OCI-LY1 (cell line): ENCODE measurements at regions not wholly inside any gene's neighbourhood (a gene's known extent, or its start where the extent isn't known, plus 50 kb on each side); places are given as distances from the start of the nearest gene placed in this dataset.

ENCODE experiments used
- H2AFZ ChIP-seq: fragments of 200-600 bp; sonication (generic), shearing (Covaris generic); 2 replicates; pipeline ENCODE4 v1.6.0; 2014; ENCODE audit warnings: antibody characterized with exemption, mild to moderate bottlenecking, low read length
- H3F3A ChIP-seq: fragments of 200-600 bp; sonication (generic), shearing (Covaris generic); 2 replicates; pipeline ENCODE4 v1.6.0; 2014; ENCODE audit warnings: mild to moderate bottlenecking, antibody characterized with exemption, low read length, moderate library complexity; ENCODE audit not compliant: insufficient read depth
- H3K27ac ChIP-seq: fragments of 200-600 bp; sonication (generic); 2 replicates; pipeline ENCODE4 v1.5.1; 2014; ENCODE audit warnings: low read length, mixed run types, mild to moderate bottlenecking, low read depth; ENCODE audit not compliant: poor library complexity, severe bottlenecking
- H3K27me3 ChIP-seq: fragments of 200-600 bp; sonication (generic); 2 replicates; pipeline ENCODE4 v1.6.0; 2014; ENCODE audit warnings: antibody characterized with exemption, mild to moderate bottlenecking, low read length, moderate library complexity; ENCODE audit not compliant: insufficient read depth
- H3K36me3 ChIP-seq: fragments of 200-600 bp; sonication (generic); 2 replicates; pipeline ENCODE4 v1.6.1; 2014; ENCODE audit warnings: mild to moderate bottlenecking, antibody characterized with exemption, low read length, moderate library complexity, mixed read lengths; ENCODE audit not compliant: insufficient read depth
- H3K4me1 ChIP-seq: fragments of 200-600 bp; sonication (generic); 2 replicates; pipeline ENCODE4 v1.5.1; 2014; ENCODE audit warnings: mild to moderate bottlenecking, low read length, moderate library complexity; ENCODE audit not compliant: insufficient read depth, severe bottlenecking
- H3K4me2 ChIP-seq: fragments of 200-600 bp; sonication (generic), shearing (Covaris generic); 2 replicates; pipeline ENCODE4 v1.6.1; 2014; ENCODE audit warnings: low read length
- H3K4me3 ChIP-seq: fragments of 200-600 bp; sonication (generic); 2 replicates; pipeline ENCODE4 v1.5.1; 2014; ENCODE audit warnings: low read length, low read depth, mild to moderate bottlenecking, mixed read lengths; ENCODE audit not compliant: poor library complexity, severe bottlenecking
- H3K79me2 ChIP-seq: fragments of 200-600 bp; shearing (Covaris generic); 2 replicates; pipeline ENCODE4 v1.6.1; 2016; ENCODE audit warnings: mixed run types, low read length, mixed read lengths; ENCODE audit not compliant: insufficient read depth
- H3K9ac ChIP-seq: fragments of 200-600 bp; sonication (generic), shearing (Covaris generic); 2 replicates; pipeline ENCODE4 v1.6.1; 2014; ENCODE audit warnings: mild to moderate bottlenecking, low read length, mixed read lengths
- H3K9me2 ChIP-seq: fragments of 200-600 bp; sonication (generic), shearing (Covaris generic); 2 replicates; pipeline ENCODE4 v1.6.1; 2014; ENCODE audit warnings: low read depth, mild to moderate bottlenecking, low read length, mixed read lengths
- H3K9me3 ChIP-seq: fragments of 200-600 bp; shearing (Covaris generic); 2 replicates; pipeline ENCODE4 v1.6.1; 2014; ENCODE audit warnings: low read length, mixed read lengths
- H4K20me1 ChIP-seq: fragments of 200-600 bp; sonication (generic), shearing (Covaris generic); 2 replicates; pipeline ENCODE4 v1.6.0; 2016; ENCODE audit warnings: mild to moderate bottlenecking, low read length; ENCODE audit not compliant: insufficient read depth
- EZH2 ChIP-seq: fragments of 200-600 bp; sonication (generic), shearing (Covaris generic); IDR thresholded peaks from 2 replicates; pipeline ENCODE4 v1.8.0; 2017; ENCODE audit warnings: borderline replicate concordance, mixed run types, mild to moderate bottlenecking, antibody characterized with exemption, low read length, moderate library complexity, mixed read lengths
- TF ChIP-seq, protein P1 (sequence below): fragments of 200-600 bp; sonication (generic), shearing (Covaris generic); IDR thresholded peaks from 2 replicates; pipeline ENCODE4 v1.5.1; 2017; ENCODE audit warnings: mild to moderate bottlenecking, antibody characterized with exemption, low read length, moderate library complexity, mixed read lengths

DNA sequence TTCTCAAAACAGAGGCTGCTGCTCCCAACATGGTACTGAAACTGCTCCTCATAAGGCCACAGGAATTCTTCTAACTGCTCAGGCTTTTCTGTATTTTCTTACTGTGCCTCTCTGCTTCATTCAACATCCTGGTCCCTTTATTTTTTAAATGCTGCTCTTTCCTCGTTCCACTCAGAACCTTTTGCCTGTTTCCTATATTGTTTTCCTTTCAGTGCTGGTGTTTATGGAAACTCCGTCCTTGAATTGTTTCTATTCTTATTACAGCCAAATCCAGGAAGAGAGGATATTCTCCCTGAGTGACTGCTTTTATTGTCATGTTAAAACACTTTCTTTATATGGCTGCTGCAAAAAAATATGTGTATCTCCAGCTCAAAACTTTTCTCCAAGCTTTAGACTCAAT, 173.0 kb upstream of the E2F7 start:
- Histone ChIP-seq H3K9me3 (no peaks in the 10 kb centered on the region), H3K4me3 (no peak overlapping the region), H3K36me3 (no peaks in the 10 kb centered on the region), H2AFZ (no peak overlapping the region), H3K9me2 (no peaks in the 10 kb centered on the region), H3K27ac (no peak overlapping the region), H3K79me2 (no peaks in the 10 kb centered on the region), H3K27me3 (no peaks in the 10 kb centered on the region), H4K20me1 (no peaks in the 10 kb centered on the region), H3K4me2 (no peak overlapping the region), H3K4me1 (no peaks in the 10 kb centered on the region), H3K9ac (no peak overlapping the region), H3F3A (no peaks in the 10 kb centered on the region)
- no peak for TF ChIP-seq EZH2
- TF ChIP-seq, protein P1, sequence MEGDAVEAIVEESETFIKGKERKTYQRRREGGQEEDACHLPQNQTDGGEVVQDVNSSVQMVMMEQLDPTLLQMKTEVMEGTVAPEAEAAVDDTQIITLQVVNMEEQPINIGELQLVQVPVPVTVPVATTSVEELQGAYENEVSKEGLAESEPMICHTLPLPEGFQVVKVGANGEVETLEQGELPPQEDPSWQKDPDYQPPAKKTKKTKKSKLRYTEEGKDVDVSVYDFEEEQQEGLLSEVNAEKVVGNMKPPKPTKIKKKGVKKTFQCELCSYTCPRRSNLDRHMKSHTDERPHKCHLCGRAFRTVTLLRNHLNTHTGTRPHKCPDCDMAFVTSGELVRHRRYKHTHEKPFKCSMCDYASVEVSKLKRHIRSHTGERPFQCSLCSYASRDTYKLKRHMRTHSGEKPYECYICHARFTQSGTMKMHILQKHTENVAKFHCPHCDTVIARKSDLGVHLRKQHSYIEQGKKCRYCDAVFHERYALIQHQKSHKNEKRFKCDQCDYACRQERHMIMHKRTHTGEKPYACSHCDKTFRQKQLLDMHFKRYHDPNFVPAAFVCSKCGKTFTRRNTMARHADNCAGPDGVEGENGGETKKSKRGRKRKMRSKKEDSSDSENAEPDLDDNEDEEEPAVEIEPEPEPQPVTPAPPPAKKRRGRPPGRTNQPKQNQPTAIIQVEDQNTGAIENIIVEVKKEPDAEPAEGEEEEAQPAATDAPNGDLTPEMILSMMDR = no peak

DNA sequence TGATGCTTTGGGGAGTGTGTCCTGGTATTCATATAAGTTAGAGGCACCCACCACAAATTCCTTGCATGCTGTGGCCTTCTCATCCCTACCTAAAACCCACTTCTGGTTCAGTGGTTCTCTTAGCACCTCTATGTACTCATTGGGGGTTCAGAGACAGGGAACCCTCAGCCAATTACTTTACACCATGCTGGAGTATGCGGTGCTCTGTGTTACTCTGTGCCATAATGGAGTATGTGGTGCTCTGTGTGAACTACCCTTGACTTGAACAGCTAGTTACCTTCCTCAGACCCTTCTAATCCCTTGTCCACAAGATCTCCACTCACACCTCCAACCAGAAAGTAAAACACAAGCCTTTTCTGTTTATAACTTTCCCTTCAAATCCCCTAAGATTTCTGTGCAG, 172.5 kb upstream of the E2F7 start:
- Histone ChIP-seq H3K9me2 (no peaks in the 10 kb centered on the region), H3K4me1 (no peaks in the 10 kb centered on the region), H3K27me3 (no peaks in the 10 kb centered on the region), H3K4me2 (no peak overlapping the region), H3K4me3 (no peak overlapping the region), H3K9ac (no peak overlapping the region), H3K36me3 (no peaks in the 10 kb centered on the region), H3K27ac (no peak overlapping the region), H3K9me3 (no peaks in the 10 kb centered on the region), H3F3A (no peaks in the 10 kb centered on the region), H4K20me1 (no peaks in the 10 kb centered on the region), H3K79me2 (no peaks in the 10 kb centered on the region), H2AFZ (no peak overlapping the region)
- no peak for TF ChIP-seq EZH2
- TF ChIP-seq, protein P1 = no peak

DNA sequence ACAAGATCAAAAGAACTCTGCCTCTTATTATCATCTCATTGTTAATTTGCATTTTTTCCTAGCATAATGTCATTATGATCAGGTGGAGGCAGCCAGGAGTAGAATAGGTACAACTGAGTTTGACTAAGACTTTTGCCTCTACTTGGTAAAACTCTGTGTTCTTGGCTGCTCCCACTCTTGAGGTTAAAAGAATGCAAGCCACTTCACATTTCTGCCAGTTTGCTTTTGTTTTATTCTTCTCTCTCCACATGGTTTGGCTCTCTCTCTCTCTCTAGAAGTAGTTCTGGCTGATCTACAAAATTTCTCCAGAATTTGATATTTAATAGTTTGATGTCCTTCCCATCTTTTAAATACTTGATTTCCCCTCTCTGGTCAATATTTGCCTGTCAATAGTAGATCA, 170.7 kb upstream of the E2F7 start:
- no peaks in the 10 kb centered on the region for H3K27me3 ChIP-seq
- H3K9me3 ChIP-seq = no peaks in the 10 kb centered on the region
- no peak overlapping the region for H3K9ac ChIP-seq
- H3K79me2 ChIP-seq = no peaks in the 10 kb centered on the region
- no peaks in the 10 kb centered on the region for H3K9me2 ChIP-seq
- no peak overlapping the region for H3K27ac ChIP-seq
- H3K4me3 ChIP-seq = no peak overlapping the region
- H3K36me3 ChIP-seq = no peaks in the 10 kb centered on the region
- no peaks in the 10 kb centered on the region for H4K20me1 ChIP-seq
- H3K4me1 ChIP-seq = no peaks in the 10 kb centered on the region
- no peak overlapping the region for H3K4me2 ChIP-seq
- no peak overlapping the region for H2AFZ ChIP-seq
- TF ChIP-seq, protein P1 = no peak
- no peak for TF ChIP-seq EZH2
- H3F3A ChIP-seq = no peaks in the 10 kb centered on the region
